Colon (tissue), 2 donors: ENCODE measurements at regions not wholly inside any gene's neighbourhood (a gene's known extent, or its start where the extent isn't known, plus 50 kb on each side); places are given as distances from the start of the nearest gene placed in this dataset.
"Not testable (repeated sequence)": the region's sequence is repeated elsewhere in the genome, so short reads cannot be mapped to it uniquely, and the experiment has no call there.

Source experiments
- FAIRE-seq: peaks from 2 replicates; lab custom pipeline; 2012; peaks lifted over from hg19 to GRCh38; lab: Jason Lieb, UNC
- donor health status: control.
- donor health status: control.

GRCh38 chr15:93358166-93359059, 269.4 kb upstream of the RGMA start:
- no peak for FAIRE-seq

GRCh38 chr15:93348711-93349545, 259.9 kb upstream of the RGMA start:
- no peak for FAIRE-seq

GRCh38 chr15:93347986-93348385, 259.0 kb upstream of the RGMA start:
- FAIRE-seq = no peak

GRCh38 chr15:93345981-93346380, 257.0 kb upstream of the RGMA start:
- FAIRE-seq = no peak

GRCh38 chr15:93343402-93343801, 254.4 kb upstream of the RGMA start:
- not testable (repeated sequence) for FAIRE-seq

- no peak for FAIRE-seq
Measured at GRCh38 chr15:93341164-93341563, 252.2 kb upstream of the RGMA start.

GRCh38 chr15:93340406-93340805, 251.4 kb upstream of the RGMA start:
- no peak for FAIRE-seq

GRCh38 chr15:93333796-93334195, 244.8 kb upstream of the RGMA start:
- no peak for FAIRE-seq

GRCh38 chr15:93333126-93333525, 244.1 kb upstream of the RGMA start:
- not testable (repeated sequence) for FAIRE-seq

GRCh38 chr15:93332168-93332553, 243.2 kb upstream of the RGMA start:
- FAIRE-seq = no peak

GRCh38 chr15:93331545-93332167, 242.6 kb upstream of the RGMA start:
- FAIRE-seq = no peak

GRCh38 chr15:93330912-93331544, 242.0 kb upstream of the RGMA start:
- no peak for FAIRE-seq

- FAIRE-seq = no peak
Measured at GRCh38 chr15:93327364-93327763, 238.4 kb upstream of the RGMA start.

- FAIRE-seq = no peak
Measured at GRCh38 chr15:93324186-93324975, 235.4 kb upstream of the RGMA start.

GRCh38 chr15:93321881-93322282, 232.9 kb upstream of the RGMA start:
- no peak for FAIRE-seq

- FAIRE-seq = no peak
Measured at GRCh38 chr15:93319121-93319814, 230.3 kb upstream of the RGMA start.

- FAIRE-seq = no peak
Measured at GRCh38 chr15:93317772-93318171, 228.8 kb upstream of the RGMA start.

GRCh38 chr15:93314245-93314644, 225.2 kb upstream of the RGMA start:
- FAIRE-seq = no peak

GRCh38 chr15:93312891-93313486, 224.0 kb upstream of the RGMA start:
- FAIRE-seq = no peak

GRCh38 chr15:93311620-93312019, 222.6 kb upstream of the RGMA start:
- no peak for FAIRE-seq
